ENCODE measurements at regions not wholly inside any gene's neighbourhood (a gene's known extent, or its start where the extent isn't known, plus 50 kb on each side); places are given as distances from the start of the nearest gene placed in this dataset.
"Not testable (repeated sequence)": the region's sequence is repeated elsewhere in the genome, so short reads cannot be mapped to it uniquely, and the experiment has no call there.

- Mint-ChIP-seq H3K27me3 (peaks cover 43% of the 10 kb centered on the region), H3K4me1 (no peaks in the 10 kb centered on the region), H3K27ac (ENCODE audit: low read depth) (no peak overlapping the region), H3K4me3 (no peak overlapping the region), H3K36me3 (ENCODE audit: insufficient read depth) (no peaks in the 10 kb centered on the region), H3K9me3 (no peaks in the 10 kb centered on the region)
- no peak for DNase-seq (ENCODE audit: low spot score in 2 of 2)
- no peak for ATAC-seq (replicated peaks; ENCODE audit: extremely low read depth, poor library complexity, severe bottlenecking)
These were observed 114.6 kb downstream of the NPTX2 start for GRCh38 chr7:98731651-98732050.

- no peaks in the 10 kb centered on the region for H3K36me3 Mint-ChIP-seq (ENCODE audit: insufficient read depth)
- no peaks in the 10 kb centered on the region for H3K4me1 Mint-ChIP-seq
- H3K27me3 Mint-ChIP-seq = peaks cover 29% of the 10 kb centered on the region
- no peak overlapping the region for H3K4me3 Mint-ChIP-seq
- no peaks in the 10 kb centered on the region for H3K9me3 Mint-ChIP-seq
- no peak overlapping the region for H3K27ac Mint-ChIP-seq (ENCODE audit: low read depth)
- no peak for DNase-seq (ENCODE audit: low spot score in 2 of 2)
- ATAC-seq (replicated peaks; ENCODE audit: extremely low read depth, poor library complexity, severe bottlenecking) = no peak
These were observed 116.0 kb downstream of the NPTX2 start for GRCh38 chr7:98733036-98733435.

- no peaks in the 10 kb centered on the region for H3K9me3 Mint-ChIP-seq
- H3K4me1 Mint-ChIP-seq = no peaks in the 10 kb centered on the region
- peaks cover 2% of the 10 kb centered on the region for H3K36me3 Mint-ChIP-seq (ENCODE audit: insufficient read depth)
- no peak overlapping the region for H3K27ac Mint-ChIP-seq (ENCODE audit: low read depth)
- DNase-seq (ENCODE audit: low spot score in 2 of 2) = no peak
- H3K27me3 Mint-ChIP-seq = peaks cover 7% of the 10 kb centered on the region
- no peak overlapping the region for H3K4me3 Mint-ChIP-seq
- ATAC-seq (replicated peaks; ENCODE audit: extremely low read depth, poor library complexity, severe bottlenecking) = no peak
These were observed 118.7 kb downstream of the NPTX2 start for GRCh38 chr7:98735801-98736200.

- not testable (repeated sequence) for H3K36me3 Mint-ChIP-seq (ENCODE audit: insufficient read depth); H3K27me3 Mint-ChIP-seq; H3K27ac Mint-ChIP-seq (ENCODE audit: low read depth); H3K4me3 Mint-ChIP-seq; H3K4me1 Mint-ChIP-seq; ATAC-seq (replicated peaks; ENCODE audit: extremely low read depth, poor library complexity, severe bottlenecking); DNase-seq (ENCODE audit: low spot score in 2 of 2); H3K9me3 Mint-ChIP-seq
These were observed 119.4 kb downstream of the NPTX2 start for GRCh38 chr7:98736461-98736860.

- H3K27ac Mint-ChIP-seq (ENCODE audit: low read depth) = no peak overlapping the region
- no peaks in the 10 kb centered on the region for H3K27me3 Mint-ChIP-seq
- DNase-seq (ENCODE audit: low spot score in 2 of 2) = no peak
- no peaks in the 10 kb centered on the region for H3K4me1 Mint-ChIP-seq
- no peak for ATAC-seq (replicated peaks; ENCODE audit: extremely low read depth, poor library complexity, severe bottlenecking)
- no peaks in the 10 kb centered on the region for H3K9me3 Mint-ChIP-seq
- no peak overlapping the region for H3K4me3 Mint-ChIP-seq
- H3K36me3 Mint-ChIP-seq (ENCODE audit: insufficient read depth) = peaks cover 2% of the 10 kb centered on the region
These were observed 120.1 kb downstream of the NPTX2 start for GRCh38 chr7:98737176-98737575.

GRCh38 chr7:98740643-98741042, 123.6 kb downstream of the NPTX2 start:
- Mint-ChIP-seq H3K4me3 (no peak overlapping the region), H3K36me3 (ENCODE audit: insufficient read depth) (peaks cover 3% of the 10 kb centered on the region), H3K27ac (ENCODE audit: low read depth) (no peak overlapping the region), H3K4me1 (no peaks in the 10 kb centered on the region), H3K9me3 (no peaks in the 10 kb centered on the region), H3K27me3 (no peaks in the 10 kb centered on the region)
- no peak for DNase-seq (ENCODE audit: low spot score in 2 of 2)
- ATAC-seq (replicated peaks; ENCODE audit: extremely low read depth, poor library complexity, severe bottlenecking) = no peak

- Mint-ChIP-seq H3K4me1 (no peaks in the 10 kb centered on the region), H3K27ac (ENCODE audit: low read depth) (no peak overlapping the region)
- no peak for ATAC-seq (replicated peaks; ENCODE audit: extremely low read depth, poor library complexity, severe bottlenecking)
These were observed 124.0 kb downstream of the TMEM130 start for GRCh38 chr7:98745722-98746318.

GRCh38 chr7:98748090-98748489, 121.7 kb downstream of the TMEM130 start:
- Mint-ChIP-seq H3K4me3 (no peak overlapping the region), H3K27me3 (peaks cover 26% of the 10 kb centered on the region), H3K27ac (ENCODE audit: low read depth) (no peak overlapping the region), H3K9me3 (no peaks in the 10 kb centered on the region), H3K36me3 (ENCODE audit: insufficient read depth) (peaks cover 1% of the 10 kb centered on the region), H3K4me1 (no peaks in the 10 kb centered on the region)
- ATAC-seq (replicated peaks; ENCODE audit: extremely low read depth, poor library complexity, severe bottlenecking) (no peak), DNase-seq (ENCODE audit: low spot score in 2 of 2) (no peak)

More at GRCh38 chr7:98745722-98746318, 124.0 kb downstream of the TMEM130 start:
- H3K36me3 Mint-ChIP-seq (ENCODE audit: insufficient read depth) = peaks cover 1% of the 10 kb centered on the region
- no peak overlapping the region for H3K4me3 Mint-ChIP-seq
- no peaks in the 10 kb centered on the region for H3K9me3 Mint-ChIP-seq
- peaks cover 26% of the 10 kb centered on the region for H3K27me3 Mint-ChIP-seq
- DNase-seq (ENCODE audit: low spot score in 2 of 2) = peak; percentile 50 to 60

GRCh38 chr7:98753176-98753575, 116.6 kb downstream of the TMEM130 start:
- H3K36me3 Mint-ChIP-seq (ENCODE audit: insufficient read depth) = no peaks in the 10 kb centered on the region
- peaks cover 35% of the 10 kb centered on the region for H3K27me3 Mint-ChIP-seq
- ATAC-seq (replicated peaks; ENCODE audit: extremely low read depth, poor library complexity, severe bottlenecking) (no peak), DNase-seq (ENCODE audit: low spot score in 2 of 2) (no peak)
- no peaks in the 10 kb centered on the region for H3K9me3 Mint-ChIP-seq
- no peaks in the 10 kb centered on the region for H3K4me1 Mint-ChIP-seq
- no peak overlapping the region for H3K27ac Mint-ChIP-seq (ENCODE audit: low read depth)
- H3K4me3 Mint-ChIP-seq = no peak overlapping the region

GRCh38 chr7:98753989-98754479, 115.8 kb downstream of the TMEM130 start:
- Mint-ChIP-seq H3K4me3 (no peak overlapping the region), H3K9me3 (peaks cover 4% of the 10 kb centered on the region), H3K36me3 (ENCODE audit: insufficient read depth) (no peaks in the 10 kb centered on the region), H3K27ac (ENCODE audit: low read depth) (no peak overlapping the region), H3K4me1 (no peaks in the 10 kb centered on the region), H3K27me3 (peaks cover 35% of the 10 kb centered on the region)
- ATAC-seq (replicated peaks; ENCODE audit: extremely low read depth, poor library complexity, severe bottlenecking) = no peak
- no peak for DNase-seq (ENCODE audit: low spot score in 2 of 2)

- Mint-ChIP-seq H3K4me3 (no peak overlapping the region), H3K27me3 (peaks cover 46% of the 10 kb centered on the region), H3K4me1 (no peaks in the 10 kb centered on the region), H3K27ac (ENCODE audit: low read depth) (no peak overlapping the region), H3K9me3 (peaks cover 7% of the 10 kb centered on the region), H3K36me3 (ENCODE audit: insufficient read depth) (no peaks in the 10 kb centered on the region)
- ATAC-seq (replicated peaks; ENCODE audit: extremely low read depth, poor library complexity, severe bottlenecking) = no peak
- no peak for DNase-seq (ENCODE audit: low spot score in 2 of 2)
These were observed 114.5 kb downstream of the TMEM130 start for GRCh38 chr7:98755138-98755898.

GRCh38 chr7:98758157-98758556, 111.7 kb downstream of the TMEM130 start:
- Mint-ChIP-seq H3K4me3 (no peak overlapping the region), H3K4me1 (no peaks in the 10 kb centered on the region), H3K9me3 (peaks cover 7% of the 10 kb centered on the region), H3K27me3 (peaks cover 74% of the 10 kb centered on the region), H3K36me3 (ENCODE audit: insufficient read depth) (no peaks in the 10 kb centered on the region), H3K27ac (ENCODE audit: low read depth) (no peak overlapping the region)
- ATAC-seq (replicated peaks; ENCODE audit: extremely low read depth, poor library complexity, severe bottlenecking) (no peak), DNase-seq (ENCODE audit: low spot score in 2 of 2) (no peak)

GRCh38 chr7:98760201-98760651, 109.6 kb downstream of the TMEM130 start:
- no peak overlapping the region for H3K27ac Mint-ChIP-seq (ENCODE audit: low read depth)
- peaks cover 7% of the 10 kb centered on the region for H3K9me3 Mint-ChIP-seq
- H3K36me3 Mint-ChIP-seq (ENCODE audit: insufficient read depth) = no peaks in the 10 kb centered on the region
- DNase-seq (ENCODE audit: low spot score in 2 of 2) (no peak), ATAC-seq (replicated peaks; ENCODE audit: extremely low read depth, poor library complexity, severe bottlenecking) (no peak)
- no peak overlapping the region for H3K4me3 Mint-ChIP-seq
- H3K27me3 Mint-ChIP-seq = peaks cover 72% of the 10 kb centered on the region
- H3K4me1 Mint-ChIP-seq = no peaks in the 10 kb centered on the region

Data from central memory CD8-positive, alpha-beta T cell (primary cell).